ENCODE measurements at regions not wholly inside any gene's neighbourhood (a gene's known extent, or its start where the extent isn't known, plus 50 kb on each side); places are given as distances from the start of the nearest gene placed in this dataset.

- TF ChIP-seq CTCF (IDR thresholded peaks at IDR 0.05), result no peak
- TF ChIP-seq POLR2A (IDR thresholded peaks at IDR 0.05), result no peak
- no peak for TF ChIP-seq POLR2AphosphoS5 (IDR thresholded peaks at IDR 0.05)
- TF ChIP-seq EP300 (IDR thresholded peaks at IDR 0.05; ENCODE audit: low read depth), result no peak
Measured at GRCh38 chr7:97580205-97580604, 151.7 kb upstream of the TAC1 start.

All from transverse colon (tissue), 4 donors.